Activated naive CD8-positive, alpha-beta T cell treated with anti-CD3 and anti-CD28 coated beads for 36 hours (primary cell): ENCODE measurements at regions not wholly inside any gene's neighbourhood (a gene's known extent, or its start where the extent isn't known, plus 50 kb on each side); places are given as distances from the start of the nearest gene placed in this dataset.

Experiments
- DNase-seq: peaks from one replicate; pipeline ENCODE4 v3.0.0; 2021
- H3K27ac Mint-ChIP-seq: one replicate; pipeline ENCODE4 v1.8.0; 2022; ENCODE audit warnings: mild to moderate bottlenecking, moderate library complexity, mixed read lengths
- H3K27me3 Mint-ChIP-seq: one replicate; pipeline ENCODE4 v1.8.0; 2022; ENCODE audit warnings: mild to moderate bottlenecking, mixed read lengths
- H3K36me3 Mint-ChIP-seq: one replicate; pipeline ENCODE4 v1.8.0; 2021; ENCODE audit warnings: mild to moderate bottlenecking, mixed read lengths
- H3K4me1 Mint-ChIP-seq: one replicate; pipeline ENCODE4 v1.8.0; 2021; ENCODE audit warnings: mixed read lengths
- H3K4me3 Mint-ChIP-seq: one replicate; pipeline ENCODE4 v1.8.0; 2022; ENCODE audit warnings: mild to moderate bottlenecking, moderate library complexity, mixed read lengths
- H3K9me3 Mint-ChIP-seq: one replicate; pipeline ENCODE4 v1.8.0; 2022; ENCODE audit warnings: mixed read lengths

GRCh38 chr5:135211083-135211790 is 177.2 kb upstream of the PITX1 start:
- H3K9me3 Mint-ChIP-seq, result no peaks in the 10 kb centered on the region
- H3K4me1 Mint-ChIP-seq, result no peaks in the 10 kb centered on the region
- DNase-seq, result no peak
- no peaks in the 10 kb centered on the region for H3K27me3 Mint-ChIP-seq
- H3K4me3 Mint-ChIP-seq, result no peak overlapping the region
- H3K27ac Mint-ChIP-seq, result no peak overlapping the region
- no peaks in the 10 kb centered on the region for H3K36me3 Mint-ChIP-seq

GRCh38 chr5:135210286-135211055 is 176.4 kb upstream of the PITX1 start:
- DNase-seq, result no peak
- H3K36me3 Mint-ChIP-seq, result no peaks in the 10 kb centered on the region
- H3K9me3 Mint-ChIP-seq, result no peaks in the 10 kb centered on the region
- no peak overlapping the region for H3K4me3 Mint-ChIP-seq
- H3K4me1 Mint-ChIP-seq, result no peaks in the 10 kb centered on the region
- no peak overlapping the region for H3K27ac Mint-ChIP-seq
- H3K27me3 Mint-ChIP-seq, result peaks cover under 1% of the 10 kb centered on the region

- peaks cover 7% of the 10 kb centered on the region for H3K27me3 Mint-ChIP-seq
- no peaks in the 10 kb centered on the region for H3K4me1 Mint-ChIP-seq
- no peaks in the 10 kb centered on the region for H3K36me3 Mint-ChIP-seq
- no peak for DNase-seq
- no peak overlapping the region for H3K4me3 Mint-ChIP-seq
- H3K27ac Mint-ChIP-seq, result no peak overlapping the region
- peaks cover under 1% of the 10 kb centered on the region for H3K9me3 Mint-ChIP-seq
Observed at GRCh38 chr5:135208903-135209721, 175.1 kb upstream of the PITX1 start.

GRCh38 chr5:135208555-135208902 is 174.5 kb upstream of the PITX1 start:
- peaks cover 13% of the 10 kb centered on the region for H3K27me3 Mint-ChIP-seq
- H3K27ac Mint-ChIP-seq, result no peak overlapping the region
- H3K4me3 Mint-ChIP-seq, result no peak overlapping the region
- H3K9me3 Mint-ChIP-seq, result peaks cover 5% of the 10 kb centered on the region
- no peak for DNase-seq
- no peaks in the 10 kb centered on the region for H3K4me1 Mint-ChIP-seq
- no peaks in the 10 kb centered on the region for H3K36me3 Mint-ChIP-seq

- Mint-ChIP-seq H3K27ac (no peak overlapping the region), H3K4me3 (no peak overlapping the region), H3K4me1 (no peaks in the 10 kb centered on the region), H3K9me3 (peaks cover 8% of the 10 kb centered on the region), H3K36me3 (peaks cover 2% of the 10 kb centered on the region), H3K27me3 (peaks cover 17% of the 10 kb centered on the region)
- DNase-seq, result no peak
Observed at GRCh38 chr5:135207866-135208265, 173.8 kb upstream of the PITX1 start.

- Mint-ChIP-seq H3K4me1 (no peaks in the 10 kb centered on the region), H3K27ac (no peak overlapping the region), H3K27me3 (peaks cover 26% of the 10 kb centered on the region), H3K9me3 (peaks cover 14% of the 10 kb centered on the region), H3K4me3 (no peak overlapping the region), H3K36me3 (peaks cover 2% of the 10 kb centered on the region)
- no peak for DNase-seq
Observed at GRCh38 chr5:135206862-135207261, 172.8 kb upstream of the PITX1 start.

GRCh38 chr5:135205632-135206349 is 171.8 kb upstream of the PITX1 start:
- peaks cover 14% of the 10 kb centered on the region for H3K9me3 Mint-ChIP-seq
- peaks cover 2% of the 10 kb centered on the region for H3K36me3 Mint-ChIP-seq
- DNase-seq, result no peak
- no peak overlapping the region for H3K27ac Mint-ChIP-seq
- peaks cover 26% of the 10 kb centered on the region for H3K27me3 Mint-ChIP-seq
- no peaks in the 10 kb centered on the region for H3K4me1 Mint-ChIP-seq
- H3K4me3 Mint-ChIP-seq, result no peak overlapping the region

GRCh38 chr5:135204151-135204600 is 170.1 kb upstream of the PITX1 start:
- DNase-seq, result no peak
- Mint-ChIP-seq H3K4me3 (no peak overlapping the region), H3K9me3 (peaks cover 14% of the 10 kb centered on the region), H3K27me3 (peaks cover 32% of the 10 kb centered on the region), H3K4me1 (no peaks in the 10 kb centered on the region), H3K36me3 (peaks cover 2% of the 10 kb centered on the region), H3K27ac (no peak overlapping the region)

GRCh38 chr5:135203593-135204036 is 169.6 kb upstream of the PITX1 start:
- Mint-ChIP-seq H3K9me3 (peaks cover 14% of the 10 kb centered on the region), H3K4me1 (no peaks in the 10 kb centered on the region), H3K4me3 (no peak overlapping the region), H3K27me3 (peaks cover 32% of the 10 kb centered on the region), H3K27ac (no peak overlapping the region), H3K36me3 (peaks cover 2% of the 10 kb centered on the region)
- DNase-seq, result no peak

GRCh38 chr5:135203019-135203418 is 169.0 kb upstream of the PITX1 start:
- no peak overlapping the region for H3K4me3 Mint-ChIP-seq
- peaks cover 2% of the 10 kb centered on the region for H3K36me3 Mint-ChIP-seq
- peaks cover 14% of the 10 kb centered on the region for H3K9me3 Mint-ChIP-seq
- no peaks in the 10 kb centered on the region for H3K4me1 Mint-ChIP-seq
- DNase-seq, result no peak
- H3K27ac Mint-ChIP-seq, result no peak overlapping the region
- H3K27me3 Mint-ChIP-seq, result peaks cover 35% of the 10 kb centered on the region

- Mint-ChIP-seq H3K4me1 (no peaks in the 10 kb centered on the region), H3K4me3 (no peak overlapping the region), H3K9me3 (peaks cover 14% of the 10 kb centered on the region), H3K27me3 (peaks cover 36% of the 10 kb centered on the region), H3K27ac (no peak overlapping the region), H3K36me3 (peaks cover 2% of the 10 kb centered on the region)
- no peak for DNase-seq
Observed at GRCh38 chr5:135199919-135200318, 165.9 kb upstream of the PITX1 start.

- Mint-ChIP-seq H3K36me3 (no peaks in the 10 kb centered on the region), H3K4me3 (no peak overlapping the region), H3K9me3 (no peaks in the 10 kb centered on the region), H3K27ac (no peak overlapping the region), H3K4me1 (no peaks in the 10 kb centered on the region), H3K27me3 (peaks cover 26% of the 10 kb centered on the region)
- no peak for DNase-seq
Observed at GRCh38 chr5:135196483-135196882, 162.5 kb upstream of the PITX1 start.

- Mint-ChIP-seq H3K36me3 (no peaks in the 10 kb centered on the region), H3K27ac (no peak overlapping the region), H3K4me3 (no peak overlapping the region), H3K4me1 (peaks cover 2% of the 10 kb centered on the region), H3K9me3 (no peaks in the 10 kb centered on the region), H3K27me3 (peaks cover 36% of the 10 kb centered on the region)
- DNase-seq, result no peak
Observed at GRCh38 chr5:135195270-135195608, 161.2 kb upstream of the PITX1 start.

GRCh38 chr5:135194573-135195269 is 160.7 kb upstream of the PITX1 start:
- no peak for DNase-seq
- peaks cover 2% of the 10 kb centered on the region for H3K4me1 Mint-ChIP-seq
- no peak overlapping the region for H3K4me3 Mint-ChIP-seq
- H3K27ac Mint-ChIP-seq, result no peak overlapping the region
- no peaks in the 10 kb centered on the region for H3K36me3 Mint-ChIP-seq
- H3K9me3 Mint-ChIP-seq, result no peaks in the 10 kb centered on the region
- H3K27me3 Mint-ChIP-seq, result peaks cover 36% of the 10 kb centered on the region
